Tibial nerve (tissue), 4 donors: ENCODE measurements at regions not wholly inside any gene's neighbourhood (a gene's known extent, or its start where the extent isn't known, plus 50 kb on each side); places are given as distances from the start of the nearest gene placed in this dataset.

Source experiments
- CTCF ChIP-seq, 5 experiments: fragments of 200-600 bp in 3 of 5; fragments of 450-650 bp in 2 of 5; sonication (generic) in 3 of 5; IDR thresholded peaks; one replicate each; pipeline ENCODE4 v1.5.1; 2016 to 2019; ENCODE audit warnings: antibody characterized with exemption in 5 of 5, mild to moderate bottlenecking in 3 of 5, moderate library complexity in 2 of 5
- EP300 ChIP-seq, 2 donors: sonication (generic); formaldehyde crosslinking; IDR thresholded peaks; one replicate each; pipeline ENCODE4 v1.6.1; 2017; ENCODE audit warnings: antibody characterized with exemption in 2 of 2, mild to moderate bottlenecking in 1 of 2
- POLR2A ChIP-seq, 2 donors: fragments of 450-650 bp; IDR thresholded peaks; one replicate each; pipeline ENCODE4 v1.6.1; 2017; ENCODE audit warnings: antibody characterized with exemption in 2 of 2, mild to moderate bottlenecking in 2 of 2, moderate library complexity in 2 of 2

GRCh38 chr5:98398465-98398864 is 375.0 kb upstream of the RGMB start:
- no peak for TF ChIP-seq CTCF (IDR thresholded peaks at IDR 0.05)
- no peak for TF ChIP-seq EP300 (IDR thresholded peaks at IDR 0.05)
- TF ChIP-seq POLR2A (IDR thresholded peaks at IDR 0.05) = no peak
